ENCODE measurements at regions not wholly inside any gene's neighbourhood (a gene's known extent, or its start where the extent isn't known, plus 50 kb on each side); places are given as distances from the start of the nearest gene placed in this dataset.

DNA sequence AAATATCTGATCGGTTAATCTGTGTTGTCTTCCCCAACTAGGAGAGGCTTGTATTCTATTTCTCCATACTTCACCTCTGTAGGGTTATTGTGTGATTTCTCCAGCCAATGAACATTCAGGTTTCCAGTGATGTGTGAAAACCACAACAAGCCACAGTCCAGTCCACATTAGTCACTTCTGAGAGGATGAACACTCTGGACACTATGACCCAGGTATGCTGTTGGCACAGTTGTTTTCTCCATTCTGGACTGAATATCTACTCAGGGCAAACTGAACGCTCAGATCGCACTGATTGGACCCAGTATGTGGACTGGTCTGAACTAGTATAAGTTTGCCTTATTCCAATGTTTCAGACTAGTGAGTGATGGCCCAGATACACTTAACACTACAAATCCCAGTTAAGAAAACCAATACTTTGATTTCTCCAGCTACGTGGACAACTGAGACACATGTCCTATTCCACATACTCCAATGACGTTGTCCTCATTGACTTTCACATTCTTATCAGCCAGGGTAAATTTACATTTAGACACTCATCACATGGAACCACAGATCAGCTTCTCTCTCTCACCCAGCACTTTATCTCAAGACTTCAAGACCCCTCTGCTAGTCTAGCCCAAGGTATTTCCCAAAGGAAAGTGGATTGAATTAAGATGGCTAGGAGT is 587.4 kb upstream of the SGO1 start:
- no peak for DNase-seq (ENCODE audit: low spot score)
- no peak for TF ChIP-seq CTCF (IDR thresholded peaks at IDR 0.05; ENCODE audit: borderline replicate concordance, control extremely low read depth, extremely low read depth, insufficient read depth, missing control alignments)
- in situ Hi-C loops (cut with MboI; ENCODE audit: low sequenced_read_pairs, unreplicated experiment), result no loop called here

DNA sequence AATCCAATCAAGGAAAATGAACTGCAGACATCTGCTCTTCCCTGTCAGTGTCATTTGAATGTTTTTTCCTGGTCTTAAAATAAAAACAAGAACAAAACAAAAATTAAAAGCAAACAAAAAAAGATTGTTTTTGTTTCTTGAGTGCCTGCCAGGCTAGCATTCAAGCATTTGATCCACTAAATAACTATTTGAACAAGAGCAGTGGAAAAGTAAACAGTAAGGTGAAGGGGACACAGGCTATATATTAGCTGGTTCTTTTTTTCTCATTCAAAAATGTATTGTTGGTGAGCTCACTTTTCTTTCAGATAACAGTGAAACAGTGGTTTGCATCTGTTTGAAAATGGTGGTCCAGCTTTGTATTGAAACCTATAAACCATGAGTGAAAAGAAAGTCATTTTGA is 586.9 kb upstream of the SGO1 start:
- DNase-seq (ENCODE audit: low spot score), result no peak
- no peak for TF ChIP-seq CTCF (IDR thresholded peaks at IDR 0.05; ENCODE audit: borderline replicate concordance, control extremely low read depth, extremely low read depth, insufficient read depth, missing control alignments)
- in situ Hi-C loops (cut with MboI; ENCODE audit: low sequenced_read_pairs, unreplicated experiment), result no loop called here

GRCh38 chr3:20769430-20769829 is 583.4 kb upstream of the SGO1 start:
- in situ Hi-C loops (cut with MboI; ENCODE audit: low sequenced_read_pairs, unreplicated experiment), result no loop called here
- DNase-seq (ENCODE audit: low spot score), result no peak
- TF ChIP-seq CTCF (IDR thresholded peaks at IDR 0.05; ENCODE audit: borderline replicate concordance, control extremely low read depth, extremely low read depth, insufficient read depth, missing control alignments), result no peak

GRCh38 chr3:20760981-20761380 is 575.0 kb upstream of the SGO1 start:
- in situ Hi-C loops (cut with MboI; ENCODE audit: low sequenced_read_pairs, unreplicated experiment), result no loop called here
- no peak for DNase-seq (ENCODE audit: low spot score)
- TF ChIP-seq CTCF (IDR thresholded peaks at IDR 0.05; ENCODE audit: borderline replicate concordance, control extremely low read depth, extremely low read depth, insufficient read depth, missing control alignments), result no peak

DNA sequence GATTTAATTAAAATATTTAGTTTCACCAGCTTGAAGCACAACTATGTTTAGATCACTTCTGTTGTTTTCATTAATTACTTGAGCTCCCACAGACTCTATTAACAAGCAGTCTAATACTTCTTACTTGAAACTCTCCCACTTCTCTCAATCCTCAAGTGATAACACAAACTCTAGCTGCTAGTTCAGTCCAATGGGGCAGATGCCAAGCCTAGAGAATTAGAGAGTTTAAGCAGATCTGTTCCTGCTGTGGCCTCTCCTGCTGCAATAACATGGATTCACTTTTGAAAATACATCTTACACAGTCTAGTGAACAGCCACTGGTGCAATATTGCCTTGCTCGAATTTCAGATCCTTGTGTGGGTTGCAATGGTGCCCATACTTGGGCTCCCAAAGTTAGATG is 566.4 kb upstream of the SGO1 start:
- no peak for TF ChIP-seq CTCF (IDR thresholded peaks at IDR 0.05; ENCODE audit: borderline replicate concordance, control extremely low read depth, extremely low read depth, insufficient read depth, missing control alignments)
- no peak for DNase-seq (ENCODE audit: low spot score)
- in situ Hi-C loops (cut with MboI; ENCODE audit: low sequenced_read_pairs, unreplicated experiment), result no loop called here

DNA sequence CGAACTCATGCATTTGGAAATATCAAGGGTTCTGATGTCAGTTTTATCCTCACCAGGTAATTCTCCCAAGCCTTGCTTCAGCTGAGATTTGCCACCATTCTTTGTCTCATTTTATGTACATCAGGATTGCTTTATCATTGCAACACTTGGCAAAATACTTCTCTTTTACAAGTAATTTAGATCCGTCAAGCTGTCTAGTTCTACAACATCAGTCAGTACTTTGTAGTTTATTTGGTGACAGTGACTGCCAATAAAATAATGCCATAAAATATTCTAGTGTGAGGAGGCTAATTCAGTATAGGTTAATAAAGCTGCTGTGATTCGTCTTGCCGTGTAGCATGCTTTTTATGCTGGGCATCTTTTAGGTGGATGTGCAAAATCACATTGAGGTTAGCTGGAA is 565.3 kb upstream of the SGO1 start:
- DNase-seq (ENCODE audit: low spot score), result no peak

More for the DNA sequence above, 565.3 kb upstream of the SGO1 start:
- in situ Hi-C loops (cut with MboI; ENCODE audit: low sequenced_read_pairs, unreplicated experiment), result no loop called here
- no peak for TF ChIP-seq CTCF (IDR thresholded peaks at IDR 0.05; ENCODE audit: borderline replicate concordance, control extremely low read depth, extremely low read depth, insufficient read depth, missing control alignments)

All from GM13976 (cell line).